ENCODE measurements at regions not wholly inside any gene's neighbourhood (a gene's known extent, or its start where the extent isn't known, plus 50 kb on each side); places are given as distances from the start of the nearest gene placed in this dataset.

- no peaks in the 10 kb centered on the region for H3K9me3 Mint-ChIP-seq
- H3K4me1 Mint-ChIP-seq, result peaks cover 8 to 40% (median 12%) of the 10 kb centered on the region in 7 donors
- no peak overlapping the region for H3K4me3 ChIP-seq (ENCODE audit: low read length)
- H3K36me3 ChIP-seq (ENCODE audit: control insufficient read depth in 2 of 3, insufficient read depth in 3 of 3, low read length in 3 of 3), result no peaks in the 10 kb centered on the region
- ATAC-seq, result no peak
- POLR2A ChIA-PET, result no interaction called here
- no peak overlapping the region for H3K27ac ChIP-seq (ENCODE audit: low read depth, low read length)
- H3K27me3 Mint-ChIP-seq, result peaks cover 0 to 18% (median 10%) of the 10 kb centered on the region in 5 donors
- H3K27me3 ChIP-seq (ENCODE audit: control insufficient read depth in 2 of 2, insufficient read depth in 2 of 2, low read length in 2 of 2), result no peaks in the 10 kb centered on the region
- H3K27ac Mint-ChIP-seq, result no peak overlapping the region
- H3K4me1 ChIP-seq (ENCODE audit: control insufficient read depth in 2 of 2, insufficient read depth in 2 of 2, low read length in 2 of 2), result peaks cover 0 to 6% of the 10 kb centered on the region in 2 donors
- H3K4me3 Mint-ChIP-seq, result no peak overlapping the region
- CTCF ChIA-PET, result no interaction called here
- intact Hi-C loops (cut with micrococcal nuclease), result loop anchor here in 1 of 2 donors (10.0 kb wide), 1 partner anchor 949 kb away; no protein-coding TSS in a partner anchor
- H3K9me3 ChIP-seq (ENCODE audit: control insufficient read depth in 2 of 3, low read length in 3 of 3), result no peaks in the 10 kb centered on the region
- H3K36me3 Mint-ChIP-seq, result peaks cover 0 to 4% (median 0%) of the 10 kb centered on the region in 5 donors
- DNase-seq, result no peak
These were observed 191.1 kb downstream of the MAP2K6 start for GRCh38 chr17:69605571-69605970.

GRCh38 chr17:69606142-69606800, 191.8 kb downstream of the MAP2K6 start:
- ChIA-PET CTCF (interaction anchor here (0.6 to 0.7 kb wide), 2 partner anchors 37 to 538 kb away, joined by 3 read pairs; no protein-coding TSS in a partner anchor), POLR2A (no interaction called here)
- Histone ChIP-seq H3K27ac (ENCODE audit: low read depth, low read length) (no peak overlapping the region), H3K36me3 (ENCODE audit: control insufficient read depth in 2 of 3, insufficient read depth in 3 of 3, low read length in 3 of 3) (no peaks in the 10 kb centered on the region), H3K4me1 (ENCODE audit: control insufficient read depth in 2 of 2, insufficient read depth in 2 of 2, low read length in 2 of 2) (peaks cover 0 to 6% of the 10 kb centered on the region in 2 donors), H3K27me3 (ENCODE audit: control insufficient read depth in 2 of 2, insufficient read depth in 2 of 2, low read length in 2 of 2) (no peaks in the 10 kb centered on the region), H3K4me3 (ENCODE audit: low read length) (no peak overlapping the region), H3K9me3 (ENCODE audit: control insufficient read depth in 2 of 3, low read length in 3 of 3) (no peaks in the 10 kb centered on the region)
- peaks cover 0 to 4% (median 0%) of the 10 kb centered on the region in 5 donors for H3K36me3 Mint-ChIP-seq
- H3K4me3 Mint-ChIP-seq, result no peak overlapping the region
- peaks cover 8 to 43% (median 12%) of the 10 kb centered on the region in 7 donors for H3K4me1 Mint-ChIP-seq
- no peak for ATAC-seq
- intact Hi-C loops (cut with micrococcal nuclease), result loop anchor here in 1 of 2 donors (2.0 to 10.0 kb wide), 2 partner anchors 531 to 949 kb away; no protein-coding TSS in a partner anchor
- H3K9me3 Mint-ChIP-seq, result peaks cover 0 to 2% (median 0%) of the 10 kb centered on the region in 11 donors
- peak overlapping the region in 1 of 9 donors; percentile 4 for H3K27ac Mint-ChIP-seq
- no peak for DNase-seq
- peaks cover 0 to 18% (median 10%) of the 10 kb centered on the region in 5 donors for H3K27me3 Mint-ChIP-seq

- intact Hi-C loops (cut with micrococcal nuclease), result loop anchor here in 1 of 2 donors (1.0 to 10.0 kb wide), 3 partner anchors 530 to 948 kb away; no protein-coding TSS in a partner anchor
- peak overlapping the region in 1 of 10 donors; percentile 36 for H3K4me3 Mint-ChIP-seq
- H3K4me1 Mint-ChIP-seq, result peaks cover 8 to 42% (median 10%) of the 10 kb centered on the region in 7 donors
- peaks cover 0 to 18% (median 10%) of the 10 kb centered on the region in 5 donors for H3K27me3 Mint-ChIP-seq
- ATAC-seq (no peak), DNase-seq (peak in 1 of 9 donors; percentile 22)
- Histone ChIP-seq H3K4me1 (ENCODE audit: control insufficient read depth in 2 of 2, insufficient read depth in 2 of 2, low read length in 2 of 2) (peaks cover 0 to 6% of the 10 kb centered on the region in 2 donors), H3K36me3 (ENCODE audit: control insufficient read depth in 2 of 3, insufficient read depth in 3 of 3, low read length in 3 of 3) (no peaks in the 10 kb centered on the region), H3K27me3 (ENCODE audit: control insufficient read depth in 2 of 2, insufficient read depth in 2 of 2, low read length in 2 of 2) (no peaks in the 10 kb centered on the region), H3K9me3 (ENCODE audit: control insufficient read depth in 2 of 3, low read length in 3 of 3) (no peaks in the 10 kb centered on the region), H3K27ac (ENCODE audit: low read depth, low read length) (no peak overlapping the region), H3K4me3 (ENCODE audit: low read length) (no peak overlapping the region)
- H3K27ac Mint-ChIP-seq, result peak overlapping the region in 1 of 9 donors; percentile 77
- ChIA-PET CTCF (interaction anchor here (0.6 kb wide), 1 partner anchor 537 kb away, joined by 3 read pairs; no protein-coding TSS in a partner anchor), POLR2A (no interaction called here)
- H3K9me3 Mint-ChIP-seq, result peaks cover 0 to 2% (median 0%) of the 10 kb centered on the region in 11 donors
- peaks cover 0 to 6% (median 0%) of the 10 kb centered on the region in 5 donors for H3K36me3 Mint-ChIP-seq
These were observed 192.8 kb downstream of the MAP2K6 start for GRCh38 chr17:69607162-69607834.

GRCh38 chr17:69608141-69608540, 193.6 kb downstream of the MAP2K6 start:
- no peak overlapping the region for H3K27ac Mint-ChIP-seq
- H3K4me3 Mint-ChIP-seq, result no peak overlapping the region
- ATAC-seq, result no peak
- peaks cover under 1 to 33% (median 2%) of the 10 kb centered on the region in 7 donors for H3K4me1 Mint-ChIP-seq
- peaks cover 0 to 2% (median 0%) of the 10 kb centered on the region in 11 donors for H3K9me3 Mint-ChIP-seq
- Histone ChIP-seq H3K4me1 (ENCODE audit: control insufficient read depth in 2 of 2, insufficient read depth in 2 of 2, low read length in 2 of 2) (no peaks in the 10 kb centered on the region), H3K27me3 (ENCODE audit: control insufficient read depth in 2 of 2, insufficient read depth in 2 of 2, low read length in 2 of 2) (no peaks in the 10 kb centered on the region), H3K27ac (ENCODE audit: low read depth, low read length) (no peak overlapping the region), H3K4me3 (ENCODE audit: low read length) (no peak overlapping the region), H3K36me3 (ENCODE audit: control insufficient read depth in 2 of 3, insufficient read depth in 3 of 3, low read length in 3 of 3) (no peaks in the 10 kb centered on the region), H3K9me3 (ENCODE audit: control insufficient read depth in 2 of 3, low read length in 3 of 3) (no peaks in the 10 kb centered on the region)
- peaks cover 0 to 6% (median 0%) of the 10 kb centered on the region in 5 donors for H3K36me3 Mint-ChIP-seq
- no peak for DNase-seq
- ChIA-PET CTCF (no interaction called here), POLR2A (no interaction called here)
- H3K27me3 Mint-ChIP-seq, result peaks cover 0 to 18% (median 10%) of the 10 kb centered on the region in 5 donors
- intact Hi-C loops (cut with micrococcal nuclease), result loop anchor here in 1 of 2 donors (10.0 kb wide), 1 partner anchor 947 kb away; no protein-coding TSS in a partner anchor

- ATAC-seq (no peak), DNase-seq (no peak)
- Histone ChIP-seq H3K36me3 (ENCODE audit: control insufficient read depth in 2 of 3, insufficient read depth in 3 of 3, low read length in 3 of 3) (no peaks in the 10 kb centered on the region), H3K27ac (ENCODE audit: low read depth, low read length) (no peak overlapping the region), H3K4me3 (ENCODE audit: low read length) (no peak overlapping the region), H3K4me1 (ENCODE audit: control insufficient read depth in 2 of 2, insufficient read depth in 2 of 2, low read length in 2 of 2) (no peaks in the 10 kb centered on the region), H3K9me3 (ENCODE audit: control insufficient read depth in 2 of 3, low read length in 3 of 3) (no peaks in the 10 kb centered on the region), H3K27me3 (ENCODE audit: control insufficient read depth in 2 of 2, insufficient read depth in 2 of 2, low read length in 2 of 2) (no peaks in the 10 kb centered on the region)
- POLR2A ChIA-PET, result no interaction called here
- CTCF ChIA-PET, result no interaction called here
- intact Hi-C loops (cut with micrococcal nuclease), result loop anchor here in 1 of 2 donors (10.0 kb wide), 1 partner anchor 946 kb away; no protein-coding TSS in a partner anchor
- Mint-ChIP-seq H3K27ac (no peak overlapping the region), H3K4me1 (peaks cover 0 to 31% (median 0%) of the 10 kb centered on the region in 7 donors), H3K27me3 (peaks cover 0 to 18% (median 10%) of the 10 kb centered on the region in 5 donors), H3K36me3 (peaks cover 0 to 6% (median 0%) of the 10 kb centered on the region in 5 donors), H3K4me3 (no peak overlapping the region), H3K9me3 (peaks cover 0 to 2% (median 0%) of the 10 kb centered on the region in 11 donors)
These were observed 194.4 kb downstream of the MAP2K6 start for GRCh38 chr17:69608808-69609472.

- H3K4me3 Mint-ChIP-seq, result no peak overlapping the region
- H3K27me3 ChIP-seq (ENCODE audit: control insufficient read depth in 2 of 2, insufficient read depth in 2 of 2, low read length in 2 of 2), result no peaks in the 10 kb centered on the region
- ChIA-PET CTCF (no interaction called here), POLR2A (no interaction called here)
- no peak overlapping the region for H3K4me3 ChIP-seq (ENCODE audit: low read length)
- H3K27me3 Mint-ChIP-seq, result peaks cover 0 to 18% (median 10%) of the 10 kb centered on the region in 5 donors
- H3K36me3 ChIP-seq (ENCODE audit: control insufficient read depth in 2 of 3, insufficient read depth in 3 of 3, low read length in 3 of 3), result no peaks in the 10 kb centered on the region
- H3K4me1 ChIP-seq (ENCODE audit: control insufficient read depth in 2 of 2, insufficient read depth in 2 of 2, low read length in 2 of 2), result no peaks in the 10 kb centered on the region
- H3K9me3 Mint-ChIP-seq, result peaks cover 0 to 2% (median 0%) of the 10 kb centered on the region in 11 donors
- intact Hi-C loops (cut with micrococcal nuclease), result loop anchor here in 1 of 2 donors (10.0 kb wide), 1 partner anchor 945 kb away; no protein-coding TSS in a partner anchor
- ATAC-seq, result no peak
- H3K27ac Mint-ChIP-seq, result no peak overlapping the region
- H3K9me3 ChIP-seq (ENCODE audit: control insufficient read depth in 2 of 3, low read length in 3 of 3), result no peaks in the 10 kb centered on the region
- peaks cover 0 to 6% (median 0%) of the 10 kb centered on the region in 5 donors for H3K36me3 Mint-ChIP-seq
- H3K4me1 Mint-ChIP-seq, result peaks cover 0 to 31% (median 0%) of the 10 kb centered on the region in 7 donors
- no peak for DNase-seq
- H3K27ac ChIP-seq (ENCODE audit: low read depth, low read length), result no peak overlapping the region
These were observed 195.2 kb downstream of the MAP2K6 start for GRCh38 chr17:69609473-69610305.

Measured in naive thymus-derived CD4-positive, alpha-beta T cell (primary cell).